ENCODE measurements at regions not wholly inside any gene's neighbourhood (a gene's known extent, or its start where the extent isn't known, plus 50 kb on each side); places are given as distances from the start of the nearest gene placed in this dataset.

DNA sequence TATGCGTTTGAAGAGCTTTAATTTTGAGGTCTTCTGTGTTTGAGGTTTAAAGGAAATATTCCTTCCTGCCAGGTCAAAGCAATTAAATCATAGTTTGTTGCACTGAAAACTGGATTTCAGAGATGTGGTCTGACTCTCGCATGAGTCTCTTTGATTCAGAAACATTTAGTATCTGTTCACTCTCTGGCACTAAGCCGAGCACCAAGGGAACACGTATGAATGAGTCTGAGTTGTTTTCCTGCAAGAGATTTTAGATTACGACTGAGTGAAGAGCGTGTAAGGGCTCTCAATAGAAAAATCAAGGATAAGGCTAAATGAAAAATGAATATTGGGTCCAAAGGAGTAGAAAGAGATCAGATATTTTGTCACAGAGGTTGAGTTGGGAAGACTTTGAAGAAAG is 875.4 kb upstream of the PRKX start:
- no peak for DNase-seq (ENCODE audit: low read depth)
- no peak for TF ChIP-seq CTCF (conservative IDR thresholded peaks at IDR 0.05; ENCODE audit: low read depth, low read length)
- no peak overlapping the region for H3K4me3 ChIP-seq (ENCODE audit: low read depth, low read length)

GRCh38 chrX:4588466-4588865 is 875.0 kb upstream of the PRKX start:
- TF ChIP-seq CTCF (conservative IDR thresholded peaks at IDR 0.05; ENCODE audit: low read depth, low read length) = no peak
- no peak for DNase-seq (ENCODE audit: low read depth)
- no peak overlapping the region for H3K4me3 ChIP-seq (ENCODE audit: low read depth, low read length)

DNA sequence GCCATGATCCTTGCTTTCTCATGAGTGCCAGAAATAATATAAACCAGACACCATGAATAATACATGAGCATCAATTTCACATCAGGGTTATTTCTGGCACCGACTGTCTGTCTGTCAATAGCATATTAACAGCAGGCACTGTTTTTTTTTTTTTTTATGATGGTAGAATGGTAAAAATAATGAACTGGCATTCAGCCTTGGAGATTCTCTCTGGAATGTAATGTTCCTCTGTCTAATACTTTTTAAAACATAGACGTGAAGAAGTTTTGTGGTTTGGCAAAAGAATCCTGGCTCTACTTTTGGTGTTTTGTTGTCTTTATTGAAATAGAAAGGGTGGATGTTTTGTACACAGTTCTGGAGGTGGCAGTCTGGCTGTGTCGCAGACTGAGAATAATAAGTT is 874.6 kb upstream of the PRKX start:
- no peak for DNase-seq (ENCODE audit: low read depth)
- TF ChIP-seq CTCF (conservative IDR thresholded peaks at IDR 0.05; ENCODE audit: low read depth, low read length) = no peak
- no peak overlapping the region for H3K4me3 ChIP-seq (ENCODE audit: low read depth, low read length)

- DNase-seq (ENCODE audit: low read depth) = no peak
- no peak for TF ChIP-seq CTCF (conservative IDR thresholded peaks at IDR 0.05; ENCODE audit: low read depth, low read length)
- no peak overlapping the region for H3K4me3 ChIP-seq (ENCODE audit: low read depth, low read length)
Measured at GRCh38 chrX:4579999-4580398, 866.5 kb upstream of the PRKX start.

DNA sequence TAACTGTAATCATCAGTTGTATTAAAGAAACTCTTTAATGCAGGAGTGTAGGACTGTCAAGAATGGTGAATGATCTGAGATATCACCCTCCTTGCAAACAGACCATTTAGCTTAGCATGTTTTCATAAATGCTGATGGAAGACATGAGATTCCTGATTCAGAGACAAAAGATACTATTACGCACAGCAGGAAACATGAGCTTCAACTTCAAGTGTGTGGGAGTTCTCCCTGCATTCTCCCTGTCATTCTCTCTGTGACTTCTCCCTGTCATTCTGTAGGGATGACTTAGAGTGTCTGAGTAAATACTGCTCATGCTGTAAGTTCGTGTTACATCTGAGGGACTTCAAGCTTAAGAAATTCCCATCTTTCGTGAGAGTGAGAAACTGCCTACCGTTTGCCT is 866.0 kb upstream of the PRKX start:
- no peak for TF ChIP-seq CTCF (conservative IDR thresholded peaks at IDR 0.05; ENCODE audit: low read depth, low read length)
- DNase-seq (ENCODE audit: low read depth) = no peak
- no peak overlapping the region for H3K4me3 ChIP-seq (ENCODE audit: low read depth, low read length)

GRCh38 chrX:4572691-4573090 is 859.2 kb upstream of the PRKX start:
- DNase-seq (ENCODE audit: low read depth) = no peak
- H3K4me3 ChIP-seq (ENCODE audit: low read depth, low read length) = no peak overlapping the region
- no peak for TF ChIP-seq CTCF (conservative IDR thresholded peaks at IDR 0.05; ENCODE audit: low read depth, low read length)

DNA sequence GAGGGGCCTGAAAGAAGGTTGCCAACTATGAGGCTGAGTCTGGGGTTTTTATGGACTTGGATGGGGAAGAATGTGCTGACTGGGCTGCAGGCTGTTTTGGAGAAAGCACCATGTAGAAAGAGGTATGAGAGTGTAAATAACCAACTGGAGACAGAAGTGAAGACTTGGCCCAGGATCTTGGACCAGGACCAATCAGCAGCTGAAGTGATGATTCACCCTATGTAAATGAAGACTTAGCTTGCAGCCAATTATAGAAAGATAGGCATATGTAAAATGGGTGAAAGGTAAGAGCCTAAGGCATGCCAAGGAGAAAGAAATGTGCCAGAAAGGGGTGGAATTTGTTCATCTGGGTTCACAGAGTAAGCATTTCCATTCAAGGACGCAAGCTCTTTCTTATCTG is 856.7 kb upstream of the PRKX start:
- no peak for TF ChIP-seq CTCF (conservative IDR thresholded peaks at IDR 0.05; ENCODE audit: low read depth, low read length)
- no peak for DNase-seq (ENCODE audit: low read depth)
- no peak overlapping the region for H3K4me3 ChIP-seq (ENCODE audit: low read depth, low read length)
